Endothelial cell of umbilical vein (primary cell): ENCODE measurements at regions not wholly inside any gene's neighbourhood (a gene's known extent, or its start where the extent isn't known, plus 50 kb on each side); places are given as distances from the start of the nearest gene placed in this dataset.
A peak's percentile ranks its signal among the peaks of the same experiment; 100 is the strongest.

ENCODE experiments used
- BruUV-seq: library from RNA; stranded (reverse); fragments of 400-500 nt; replicated peaks from 2 replicates; lab custom pipeline; 2021; lab: Mats Ljungman, UMichigan
- CTCF ChIA-PET: fragments of 300-600, 350-600 bp; sonication (Branson Sonifier 250); formaldehyde crosslinking; loops from one replicate; lab custom pipeline; 2021; ENCODE audit warnings: antibody characterized with exemption, inconsistent platforms; lab: Charles Lee
- POLR2A ChIA-PET: fragments of 300-600, 350-600 bp; sonication (Branson Sonifier 250); formaldehyde crosslinking; loops from one replicate; lab custom pipeline; 2021; ENCODE audit warnings: antibody characterized with exemption, inconsistent platforms; lab: Charles Lee
- DNase-seq: peaks from one replicate; pipeline ENCODE4 v3.0.0-alpha.2; 2011; ENCODE audit warnings: low read depth, low spot score
- FAIRE-seq: peaks from 2 replicates; lab custom pipeline; 2011; peaks lifted over from hg19 to GRCh38; lab: Jason Lieb, UNC
- H2AFZ ChIP-seq: 2 replicates; pipeline ENCODE4 v1.6.0; 2012; ENCODE audit warnings: low read depth, low read length, control low read depth, inconsistent platforms
- H3K27ac ChIP-seq: 2 replicates; pipeline ENCODE4 v1.5.1; 2011; ENCODE audit warnings: low read depth, mild to moderate bottlenecking, control low read depth, low read length, moderate library complexity; ENCODE audit not compliant: insufficient read depth
- H3K27me3 ChIP-seq, 2 experiments: 2 replicates each; pipeline versions ENCODE4 v1.6.0 to v1.6.1; 2011; ENCODE audit warnings: low read length in 2 of 2, mixed read lengths in 1 of 2; ENCODE audit not compliant: control insufficient read depth in 2 of 2, insufficient read depth in 2 of 2
- H3K36me3 ChIP-seq, 2 experiments: 2 replicates in 1 of 2; 3 replicates in 1 of 2; pipeline ENCODE4 v1.5.1; 2011; ENCODE audit warnings: low read length in 2 of 2, mild to moderate bottlenecking in 1 of 2, moderate library complexity in 1 of 2; ENCODE audit not compliant: control insufficient read depth in 2 of 2, insufficient read depth in 2 of 2; ENCODE audit errors: extremely low read depth in 1 of 2
- H3K4me1 ChIP-seq: 3 replicates; pipeline ENCODE4 v1.5.1; 2011; ENCODE audit warnings: mild to moderate bottlenecking, low read length; ENCODE audit not compliant: control insufficient read depth, insufficient read depth; ENCODE audit errors: extremely low read depth
- H3K4me2 ChIP-seq: 2 replicates; pipeline ENCODE4 v1.6.1; 2011; ENCODE audit warnings: low read length, control low read depth, mixed read lengths; ENCODE audit not compliant: insufficient read depth
- H3K4me3 ChIP-seq, 3 experiments: fragments of 200-600 bp in 1 of 3; sonication (generic), shearing (Covaris generic) in 1 of 3; replicated peaks in 1 of 3; 2 replicates each; pipeline ENCODE4 v1.5.1; 2011 to 2016; ENCODE audit warnings: control low read depth in 3 of 3, low read length in 3 of 3, mild to moderate bottlenecking in 2 of 3, inconsistent platforms in 1 of 3, low read depth in 1 of 3, moderate library complexity in 1 of 3; ENCODE audit not compliant: insufficient read depth in 1 of 3
- H3K79me2 ChIP-seq: 2 replicates; pipeline ENCODE4 v1.6.0; 2012; ENCODE audit warnings: low read length, inconsistent platforms; ENCODE audit not compliant: control insufficient read depth, insufficient read depth
- H3K9ac ChIP-seq: replicated peaks from 2 replicates; pipeline ENCODE3; 2011; ENCODE audit warnings: low read length, control low read depth; ENCODE audit not compliant: insufficient read depth; ENCODE audit errors: extremely low read depth
- H3K9me1 ChIP-seq: replicated peaks from 3 replicates; pipeline ENCODE4 v1.6.0; 2011; ENCODE audit warnings: mild to moderate bottlenecking, low read length; ENCODE audit not compliant: control insufficient read depth, insufficient read depth; ENCODE audit errors: extremely low read depth
- H3K9me3 ChIP-seq: replicated peaks from 2 replicates; pipeline ENCODE4 v1.5.1; 2012; ENCODE audit warnings: low read length, inconsistent platforms; ENCODE audit not compliant: control insufficient read depth, insufficient read depth
- H4K20me1 ChIP-seq: replicated peaks from 2 replicates; pipeline ENCODE3; 2011; ENCODE audit warnings: mild to moderate bottlenecking, low read length; ENCODE audit not compliant: control insufficient read depth, insufficient read depth; ENCODE audit errors: extremely low read depth
- EZH2 ChIP-seq: IDR thresholded peaks from 2 replicates; pipeline ENCODE4 v1.6.1; 2012; ENCODE audit warnings: borderline replicate concordance, low read depth, mild to moderate bottlenecking, moderate library complexity, low read length, inconsistent platforms; ENCODE audit not compliant: severe bottlenecking
- FOS ChIP-seq: IDR thresholded peaks from 2 replicates; pipeline ENCODE4 v1.6.1; 2011; ENCODE audit warnings: mild to moderate bottlenecking, low read length, moderate library complexity, borderline replicate concordance; ENCODE audit not compliant: insufficient read depth
- GATA2 ChIP-seq: IDR thresholded peaks from 2 replicates; pipeline ENCODE4 v1.7.0; 2011; ENCODE audit warnings: low read depth, mild to moderate bottlenecking, moderate library complexity, mixed read lengths, low read length; ENCODE audit not compliant: insufficient read length, insufficient read depth
- JUN ChIP-seq: IDR thresholded peaks from 2 replicates; pipeline ENCODE4 v1.6.1; 2011; ENCODE audit warnings: borderline replicate concordance, low read depth; ENCODE audit not compliant: insufficient read length, insufficient read depth
- MYC ChIP-seq: IDR thresholded peaks from one replicate; pipeline ENCODE4 v1.6.1; 2011; ENCODE audit warnings: mild to moderate bottlenecking, low read depth, low read length
- POLR2A ChIP-seq: IDR thresholded peaks from 2 replicates; pipeline ENCODE4 v1.6.1; 2012; ENCODE audit warnings: low read depth, mild to moderate bottlenecking, control low read depth, low read length
- POLR2AphosphoS5 ChIP-seq: IDR thresholded peaks from 2 replicates; pipeline ENCODE4 v1.6.1; 2012; ENCODE audit warnings: low read depth, mild to moderate bottlenecking, control low read depth, low read length, moderate library complexity; ENCODE audit not compliant: insufficient read depth
- dilution Hi-C: fragments of 300-500 bp; cut with MboI; formaldehyde crosslinking; loops from one replicate; pipeline ENCODE4 v1.15.0; 2019; ENCODE audit warnings: low sequenced_read_pairs; ENCODE audit not compliant: extremely low pct_ligation_motif_present
- intact Hi-C: fragments of 100-400 bp; cut with micrococcal nuclease; formaldehyde crosslinking; loops from one replicate; pipeline ENCODE4 v1.10.0; 2022
- TF ChIP-seq, protein P1 (sequence below), 2 donors: IDR thresholded peaks; 1 replicate in 1 of 2; 2 replicates in 1 of 2; pipeline ENCODE4 v1.5.1; 2011; ENCODE audit warnings: low read length in 2 of 2, mild to moderate bottlenecking in 2 of 2, moderate library complexity in 2 of 2, control low read depth in 1 of 2, inconsistent platforms in 1 of 2, low read depth in 1 of 2; ENCODE audit not compliant: insufficient read depth in 1 of 2; ENCODE audit errors: extremely low read depth in 1 of 2

- BruUV-seq: no TSS peak
- ChIA-PET POLR2A (interaction anchor here (0.8 kb wide), 1 partner anchor 9 kb away, joined by 3 read pairs; no protein-coding TSS in a partner anchor), CTCF (interaction anchor here (0.6 to 1.6 kb wide), 8 partner anchors 9 to 615 kb away, joined by 3 to 9 read pairs (median 3); no protein-coding TSS in a partner anchor)
- Histone ChIP-seq H3K9me1 (no peaks in the 10 kb centered on the region), H3K36me3 (no peaks in the 10 kb centered on the region), H3K79me2 (no peaks in the 10 kb centered on the region), H3K27ac (no peak overlapping the region), H3K4me1 (peaks cover 16% of the 10 kb centered on the region), H3K4me2 (no peak overlapping the region), H3K4me3 (no peak overlapping the region), H4K20me1 (no peaks in the 10 kb centered on the region), H2AFZ (no peak overlapping the region), H3K9ac (no peak overlapping the region), H3K27me3 (no peaks in the 10 kb centered on the region), H3K9me3 (no peaks in the 10 kb centered on the region)
- intact Hi-C loops: no loop called here
- DNase-seq (peak; percentile 71), FAIRE-seq (peak; percentile 24)
- dilution Hi-C loops: no loop called here
- TF ChIP-seq FOS: peak; percentile 71
- TF ChIP-seq MYC: no peak
- TF ChIP-seq POLR2A: no peak
- no peak for TF ChIP-seq EZH2
- no peak for TF ChIP-seq POLR2AphosphoS5
- peak; percentile 90 for TF ChIP-seq JUN
- no peak for TF ChIP-seq GATA2
- TF ChIP-seq, protein P1, sequence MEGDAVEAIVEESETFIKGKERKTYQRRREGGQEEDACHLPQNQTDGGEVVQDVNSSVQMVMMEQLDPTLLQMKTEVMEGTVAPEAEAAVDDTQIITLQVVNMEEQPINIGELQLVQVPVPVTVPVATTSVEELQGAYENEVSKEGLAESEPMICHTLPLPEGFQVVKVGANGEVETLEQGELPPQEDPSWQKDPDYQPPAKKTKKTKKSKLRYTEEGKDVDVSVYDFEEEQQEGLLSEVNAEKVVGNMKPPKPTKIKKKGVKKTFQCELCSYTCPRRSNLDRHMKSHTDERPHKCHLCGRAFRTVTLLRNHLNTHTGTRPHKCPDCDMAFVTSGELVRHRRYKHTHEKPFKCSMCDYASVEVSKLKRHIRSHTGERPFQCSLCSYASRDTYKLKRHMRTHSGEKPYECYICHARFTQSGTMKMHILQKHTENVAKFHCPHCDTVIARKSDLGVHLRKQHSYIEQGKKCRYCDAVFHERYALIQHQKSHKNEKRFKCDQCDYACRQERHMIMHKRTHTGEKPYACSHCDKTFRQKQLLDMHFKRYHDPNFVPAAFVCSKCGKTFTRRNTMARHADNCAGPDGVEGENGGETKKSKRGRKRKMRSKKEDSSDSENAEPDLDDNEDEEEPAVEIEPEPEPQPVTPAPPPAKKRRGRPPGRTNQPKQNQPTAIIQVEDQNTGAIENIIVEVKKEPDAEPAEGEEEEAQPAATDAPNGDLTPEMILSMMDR (IDR thresholded peaks at IDR 0.05; ENCODE audit: extremely low read depth in 1 of 2, insufficient read depth in 1 of 2, low read depth in 1 of 2, low read length in 2 of 2): no peak
Observed at GRCh38 chr1:218945050-218945449, 228.6 kb upstream of the LYPLAL1 start.
